ENCODE measurements at regions not wholly inside any gene's neighbourhood (a gene's known extent, or its start where the extent isn't known, plus 50 kb on each side); places are given as distances from the start of the nearest gene placed in this dataset.

DNA sequence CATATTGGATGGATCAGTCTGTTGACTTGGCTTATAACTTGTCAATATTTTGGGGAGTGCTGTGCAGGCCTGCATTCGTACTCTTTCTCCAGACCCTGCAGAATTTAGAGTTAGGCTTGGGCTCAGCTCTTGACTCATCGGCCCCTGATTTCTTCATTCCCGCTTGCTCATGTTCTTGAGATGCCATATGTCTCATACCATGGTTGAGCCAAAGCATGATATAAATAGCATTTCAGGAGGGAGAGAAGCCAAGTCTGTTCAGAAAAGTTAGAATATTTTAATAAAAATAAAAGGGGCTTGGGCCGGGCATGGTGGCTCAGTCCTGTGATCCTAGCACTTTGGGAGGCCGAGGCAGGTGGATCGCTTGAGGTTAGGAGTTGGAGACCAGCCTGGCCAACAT is 898.1 kb downstream of the TYW1 start:
- TF ChIP-seq, protein P1, sequence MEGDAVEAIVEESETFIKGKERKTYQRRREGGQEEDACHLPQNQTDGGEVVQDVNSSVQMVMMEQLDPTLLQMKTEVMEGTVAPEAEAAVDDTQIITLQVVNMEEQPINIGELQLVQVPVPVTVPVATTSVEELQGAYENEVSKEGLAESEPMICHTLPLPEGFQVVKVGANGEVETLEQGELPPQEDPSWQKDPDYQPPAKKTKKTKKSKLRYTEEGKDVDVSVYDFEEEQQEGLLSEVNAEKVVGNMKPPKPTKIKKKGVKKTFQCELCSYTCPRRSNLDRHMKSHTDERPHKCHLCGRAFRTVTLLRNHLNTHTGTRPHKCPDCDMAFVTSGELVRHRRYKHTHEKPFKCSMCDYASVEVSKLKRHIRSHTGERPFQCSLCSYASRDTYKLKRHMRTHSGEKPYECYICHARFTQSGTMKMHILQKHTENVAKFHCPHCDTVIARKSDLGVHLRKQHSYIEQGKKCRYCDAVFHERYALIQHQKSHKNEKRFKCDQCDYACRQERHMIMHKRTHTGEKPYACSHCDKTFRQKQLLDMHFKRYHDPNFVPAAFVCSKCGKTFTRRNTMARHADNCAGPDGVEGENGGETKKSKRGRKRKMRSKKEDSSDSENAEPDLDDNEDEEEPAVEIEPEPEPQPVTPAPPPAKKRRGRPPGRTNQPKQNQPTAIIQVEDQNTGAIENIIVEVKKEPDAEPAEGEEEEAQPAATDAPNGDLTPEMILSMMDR (IDR thresholded peaks at IDR 0.05 in 4 of 5, conservative IDR thresholded peaks at IDR 0.05 in 1 of 5) = no peak
- no peak for TF ChIP-seq POLR2A (IDR thresholded peaks at IDR 0.05)

Measured in gastrocnemius medialis (tissue), 4 donors.